H9 (cell line): ENCODE measurements at regions not wholly inside any gene's neighbourhood (a gene's known extent, or its start where the extent isn't known, plus 50 kb on each side); places are given as distances from the start of the nearest gene placed in this dataset.

Source experiments
- DNase-seq: peaks from one replicate; pipeline ENCODE4 v3.0.0-alpha.2; 2017
- H2AFZ ChIP-seq: one replicate; pipeline ENCODE4 v1.6.1; 2013; ENCODE audit warnings: mild to moderate bottlenecking, low read length, control low read depth, moderate library complexity
- H2AK5ac ChIP-seq: 2 replicates; pipeline ENCODE4 v1.6.1; 2013; ENCODE audit warnings: low read length, control low read depth, mixed read lengths; ENCODE audit not compliant: insufficient read length
- H2BK120ac ChIP-seq: one replicate; pipeline ENCODE4 v1.6.1; 2013; ENCODE audit warnings: low read depth, mild to moderate bottlenecking, low read length, control low read depth, inconsistent platforms; ENCODE audit not compliant: poor library complexity, severe bottlenecking
- H2BK12ac ChIP-seq: 2 replicates; pipeline ENCODE4 v1.6.1; 2013; ENCODE audit warnings: low read length, control low read depth, mixed read lengths, low read depth; ENCODE audit not compliant: insufficient read length
- H2BK15ac ChIP-seq: 2 replicates; pipeline ENCODE4 v1.6.1; 2013; ENCODE audit warnings: low read depth, low read length, control low read depth
- H2BK20ac ChIP-seq: one replicate; pipeline ENCODE4 v1.6.1; 2013; ENCODE audit warnings: low read depth, mild to moderate bottlenecking, low read length, control low read depth, inconsistent platforms; ENCODE audit not compliant: poor library complexity, severe bottlenecking
- H2BK5ac ChIP-seq: 2 replicates; pipeline ENCODE4 v1.6.1; 2013; ENCODE audit warnings: low read length, control low read depth, mixed read lengths; ENCODE audit not compliant: insufficient read length
- H3K14ac ChIP-seq: 2 replicates; pipeline ENCODE4 v1.6.1; 2013; ENCODE audit warnings: low read length, control low read depth; ENCODE audit not compliant: insufficient read depth
- H3K18ac ChIP-seq: 2 replicates; pipeline ENCODE4 v1.6.1; 2013; ENCODE audit warnings: low read depth, mild to moderate bottlenecking, mixed read lengths, low read length, control low read depth; ENCODE audit not compliant: insufficient read length
- H3K23ac ChIP-seq: 2 replicates; pipeline ENCODE4 v1.6.1; 2013; ENCODE audit warnings: low read length, control low read depth, mixed read lengths, low read depth; ENCODE audit not compliant: insufficient read length
- H3K23me2 ChIP-seq: 2 replicates; pipeline ENCODE4 v1.6.1; 2013; ENCODE audit warnings: low read depth, mild to moderate bottlenecking, mixed read lengths, low read length, control low read depth; ENCODE audit not compliant: insufficient read length, poor library complexity, severe bottlenecking
- H3K27ac ChIP-seq: 2 replicates; pipeline ENCODE4 v1.5.1; 2013; ENCODE audit warnings: low read length, control low read depth, mixed read lengths, low read depth; ENCODE audit not compliant: insufficient read length
- H3K27me3 ChIP-seq: 2 replicates; pipeline ENCODE4 v1.6.1; 2013; ENCODE audit warnings: low read length, control low read depth, inconsistent platforms; ENCODE audit not compliant: insufficient read depth
- H3K4ac ChIP-seq: 2 replicates; pipeline ENCODE4 v1.6.1; 2013; ENCODE audit warnings: low read depth, mild to moderate bottlenecking, control low read depth, inconsistent platforms, low read length, moderate library complexity
- H3K4me1 ChIP-seq: 2 replicates; pipeline ENCODE4 v1.6.1; 2013; ENCODE audit warnings: low read length, control low read depth, inconsistent platforms; ENCODE audit not compliant: insufficient read depth
- H3K4me2 ChIP-seq: 2 replicates; pipeline ENCODE4 v1.6.1; 2013; ENCODE audit warnings: low read length, control low read depth, mixed read lengths; ENCODE audit not compliant: insufficient read length, insufficient read depth
- H3K56ac ChIP-seq: 2 replicates; pipeline ENCODE4 v1.6.1; 2013; ENCODE audit warnings: low read depth, mild to moderate bottlenecking, mixed read lengths, low read length, control low read depth; ENCODE audit not compliant: insufficient read length
- H3K79me1 ChIP-seq: 2 replicates; pipeline ENCODE4 v1.6.1; 2013; ENCODE audit warnings: low read depth, mild to moderate bottlenecking, moderate library complexity, low read length, control low read depth, inconsistent platforms; ENCODE audit not compliant: insufficient read depth, poor library complexity, severe bottlenecking
- H3K79me2 ChIP-seq: 2 replicates; pipeline ENCODE4 v1.6.1; 2013; ENCODE audit warnings: low read length, control low read depth, inconsistent platforms; ENCODE audit not compliant: insufficient read depth
- H3K9ac ChIP-seq: 2 replicates; pipeline ENCODE4 v1.6.1; 2013; ENCODE audit warnings: low read length, control low read depth, mixed read lengths; ENCODE audit not compliant: insufficient read length; ENCODE audit errors: extremely low read depth
- H3K9me3 ChIP-seq: one replicate; pipeline ENCODE4 v1.6.1; 2013; ENCODE audit warnings: low read depth, low read length, inconsistent platforms; ENCODE audit not compliant: control insufficient read depth
- H3T11ph ChIP-seq: one replicate; pipeline ENCODE4 v1.6.1; 2013; ENCODE audit warnings: mild to moderate bottlenecking, low read length, control low read depth, inconsistent platforms
- H4K20me1 ChIP-seq: one replicate; pipeline ENCODE4 v1.6.1; 2013; ENCODE audit not compliant: control insufficient read depth, insufficient read length, insufficient read depth
- H4K5ac ChIP-seq: 2 replicates; pipeline ENCODE4 v1.6.1; 2013; ENCODE audit warnings: low read depth, mild to moderate bottlenecking, mixed read lengths, low read length, control low read depth; ENCODE audit not compliant: insufficient read length
- H4K8ac ChIP-seq: replicated peaks from 2 replicates; pipeline ENCODE4 v1.6.1; 2013; ENCODE audit warnings: low read length, control low read depth, mixed read lengths, low read depth; ENCODE audit not compliant: insufficient read length
- H4K91ac ChIP-seq: 2 replicates; pipeline ENCODE4 v1.6.1; 2013; ENCODE audit warnings: low read depth, mild to moderate bottlenecking, moderate library complexity, mixed read lengths, low read length, control low read depth; ENCODE audit not compliant: insufficient read length
- H3K27ac Mint-ChIP-seq, 3 experiments: 2 replicates in 2 of 3; 3 replicates in 1 of 3; pipeline ENCODE4 v1.8.0; 2020 to 2021; ENCODE audit warnings: mixed read lengths in 3 of 3, mild to moderate bottlenecking in 1 of 3, moderate library complexity in 1 of 3
- H3K27me3 Mint-ChIP-seq: 2 replicates; pipeline ENCODE4 v1.8.0; 2021; ENCODE audit warnings: low read depth, mild to moderate bottlenecking, moderate library complexity, mixed read lengths
- H3K36me3 Mint-ChIP-seq, 3 experiments: 2 replicates in 2 of 3; 3 replicates in 1 of 3; pipeline ENCODE4 v1.8.0; 2020 to 2021; ENCODE audit warnings: low read depth in 3 of 3, mixed read lengths in 3 of 3; ENCODE audit not compliant: insufficient read depth in 1 of 3
- H3K4me1 Mint-ChIP-seq, 2 experiments: 2 replicates each; pipeline ENCODE4 v1.8.0; 2020; ENCODE audit warnings: mixed read lengths in 2 of 2
- H3K4me3 Mint-ChIP-seq, 2 experiments: 2 replicates in 1 of 2; 3 replicates in 1 of 2; pipeline ENCODE4 v1.8.0; 2020 to 2021; ENCODE audit warnings: mild to moderate bottlenecking in 2 of 2, mixed read lengths in 2 of 2, moderate library complexity in 1 of 2
- H3K9me3 Mint-ChIP-seq, 2 experiments: 2 replicates in 1 of 2; 3 replicates in 1 of 2; pipeline ENCODE4 v1.8.0; 2020; ENCODE audit warnings: mild to moderate bottlenecking in 2 of 2, mixed read lengths in 2 of 2, moderate library complexity in 1 of 2
- WGBS: extraction: QIAGEN DNeasy Blood & Tissue Kit; methylation state at CpG from one replicate; pipeline ENCODE4 v1.1.7; 2013; ENCODE audit warnings: missing lambda C conversion rate, low lambda C conversion rate, mixed read lengths; ENCODE audit not compliant: insufficient read length; ENCODE audit errors: extremely low coverage; 5-methylcytosine and 5-hydroxymethylcytosine counted together
- TF ChIP-seq, protein P1 (sequence below): fragments of 200-600 bp; sonication (generic); conservative IDR thresholded peaks from 3 replicates; pipeline ENCODE4 v1.8.0; 2021; ENCODE audit warnings: antibody characterized with exemption, mild to moderate bottlenecking

- Histone ChIP-seq H3K23ac (no peak overlapping the region), H3K4ac (no peak overlapping the region), H3K23me2 (no peaks in the 10 kb centered on the region), H3K9ac (no peak overlapping the region), H2AK5ac (no peak overlapping the region), H3K27me3 (no peaks in the 10 kb centered on the region), H2BK12ac (no peak overlapping the region), H4K5ac (no peak overlapping the region), H3K18ac (no peak overlapping the region), H4K91ac (no peak overlapping the region), H2BK15ac (no peak overlapping the region), H4K20me1 (no peaks in the 10 kb centered on the region), H3K4me2 (no peak overlapping the region), H3K14ac (peak overlapping the region; percentile 4; the same call in 1 of the 2 replicates), H3T11ph (no peak overlapping the region), H3K79me1 (no peaks in the 10 kb centered on the region), H2BK20ac (no peak overlapping the region), H2BK120ac (no peak overlapping the region), H4K8ac (no peak overlapping the region), H2BK5ac (no peak overlapping the region), H3K4me1 (peaks cover 4% of the 10 kb centered on the region), H3K27ac (no peak overlapping the region), H2AFZ (no peak overlapping the region), H3K9me3 (no peaks in the 10 kb centered on the region), H3K56ac (no peak overlapping the region), H3K79me2 (no peaks in the 10 kb centered on the region)
- WGBS = no CpG with 5 or more reads among the region's 14 CpGs
- Mint-ChIP-seq H3K4me1 (peaks cover 69 to 75% of the 10 kb centered on the region in 2 experiments), H3K27ac (peak overlapping the region in 1 of 3 experiments; percentile 21; a peak in 1 of 7 replicates), H3K9me3 (no peaks in the 10 kb centered on the region; a peak in 2 of 5 replicates), H3K27me3 (peaks cover 15% of the 10 kb centered on the region), H3K4me3 (no peak overlapping the region), H3K36me3 (no peaks in the 10 kb centered on the region; a peak in 1 of 7 replicates)
- TF ChIP-seq, protein P1, sequence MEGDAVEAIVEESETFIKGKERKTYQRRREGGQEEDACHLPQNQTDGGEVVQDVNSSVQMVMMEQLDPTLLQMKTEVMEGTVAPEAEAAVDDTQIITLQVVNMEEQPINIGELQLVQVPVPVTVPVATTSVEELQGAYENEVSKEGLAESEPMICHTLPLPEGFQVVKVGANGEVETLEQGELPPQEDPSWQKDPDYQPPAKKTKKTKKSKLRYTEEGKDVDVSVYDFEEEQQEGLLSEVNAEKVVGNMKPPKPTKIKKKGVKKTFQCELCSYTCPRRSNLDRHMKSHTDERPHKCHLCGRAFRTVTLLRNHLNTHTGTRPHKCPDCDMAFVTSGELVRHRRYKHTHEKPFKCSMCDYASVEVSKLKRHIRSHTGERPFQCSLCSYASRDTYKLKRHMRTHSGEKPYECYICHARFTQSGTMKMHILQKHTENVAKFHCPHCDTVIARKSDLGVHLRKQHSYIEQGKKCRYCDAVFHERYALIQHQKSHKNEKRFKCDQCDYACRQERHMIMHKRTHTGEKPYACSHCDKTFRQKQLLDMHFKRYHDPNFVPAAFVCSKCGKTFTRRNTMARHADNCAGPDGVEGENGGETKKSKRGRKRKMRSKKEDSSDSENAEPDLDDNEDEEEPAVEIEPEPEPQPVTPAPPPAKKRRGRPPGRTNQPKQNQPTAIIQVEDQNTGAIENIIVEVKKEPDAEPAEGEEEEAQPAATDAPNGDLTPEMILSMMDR = no peak
- DNase-seq = no peak
Observed at GRCh38 chr16:54585998-54586340, 299.4 kb upstream of the IRX3 start.
